ENCODE measurements at regions not wholly inside any gene's neighbourhood (a gene's known extent, or its start where the extent isn't known, plus 50 kb on each side); places are given as distances from the start of the nearest gene placed in this dataset.
"Not testable (repeated sequence)": the region's sequence is repeated elsewhere in the genome, so short reads cannot be mapped to it uniquely, and the experiment has no call there.

GRCh38 chr7:17437586-17437985, 139.1 kb downstream of the AHR start:
- ChIA-PET RAD21 (ENCODE audit: low non-redundant PET in 1 of 2, low total read pairs in 2 of 2, uncharacterized antibody in 2 of 2, unreplicated experiment in 2 of 2) (no interaction called here), CTCF (no interaction called here), POLR2A (no interaction called here)
- ATAC-seq (no peak), DNase-seq (ENCODE audit: low read depth, low spot score) (no peak)
- intact Hi-C loops (cut with micrococcal nuclease), result no loop called here
- Histone ChIP-seq H3K4me3 (replicated peaks in 1 of 2; ENCODE audit: low read depth in 1 of 2, low read length in 2 of 2) (no peak overlapping the region), H3K79me2 (ENCODE audit: insufficient read depth, low read length) (no peaks in the 10 kb centered on the region), H3K9me2 (ENCODE audit: insufficient read depth) (0 out of 2 replicates have a peak, but pooled peaks cover 4% of the 10 kb centered on the region), H3K36me3 (ENCODE audit: control insufficient read depth in 1 of 2, insufficient read depth in 2 of 2, low read length in 2 of 2) (no peaks in the 10 kb centered on the region), H3K4me1 (ENCODE audit: control insufficient read depth in 1 of 2, insufficient read depth in 2 of 2, low read length in 2 of 2) (no peaks in the 10 kb centered on the region), H4K20me1 (ENCODE audit: insufficient read depth) (no peaks in the 10 kb centered on the region), H3K27ac (ENCODE audit: low read depth, low read length) (no peak overlapping the region), H3K9me3 (ENCODE audit: control insufficient read depth in 1 of 2, insufficient read depth in 1 of 2, low read depth in 1 of 2, low read length in 2 of 2) (no peaks in the 10 kb centered on the region), H3K4me2 (ENCODE audit: low read length) (no peak overlapping the region), H2AFZ (ENCODE audit: low read depth, low read length, poor library complexity, severe bottlenecking) (no peak overlapping the region), H3K27me3 (ENCODE audit: insufficient read depth, low read length) (no peaks in the 10 kb centered on the region), H3K9ac (ENCODE audit: low read length) (no peak overlapping the region)
- TF ChIP-seq SP1 (IDR thresholded peaks at IDR 0.05; ENCODE audit: low read depth) (no peak), EGR1 (IDR thresholded peaks at IDR 0.05; ENCODE audit: low read depth) (no peak), CBX3 (IDR thresholded peaks at IDR 0.05; ENCODE audit: low read depth) (no peak), RAD21 (IDR thresholded peaks at IDR 0.05; ENCODE audit: low read depth) (no peak), ZBTB33 (IDR thresholded peaks at IDR 0.05; ENCODE audit: extremely low read depth, insufficient replicate concordance, low read length) (no peak), ZNF274 (IDR thresholded peaks at IDR 0.05; ENCODE audit: low read depth, low read length) (no peak), CEBPB (IDR thresholded peaks at IDR 0.05; ENCODE audit: low read depth) (no peak), EZH2 (IDR thresholded peaks at IDR 0.05) (no peak), POLR2AphosphoS5 (IDR thresholded peaks at IDR 0.05; ENCODE audit: low read depth, low read length) (no peak), TCF7L2 (IDR thresholded peaks at IDR 0.05; ENCODE audit: borderline replicate concordance, extremely low read depth, insufficient read depth, insufficient read length) (no peak)
- no TSS peak for BruUV-seq (replicated peaks)

- intact Hi-C loops (cut with micrococcal nuclease); H3K36me3 ChIP-seq (ENCODE audit: control insufficient read depth in 1 of 2, insufficient read depth in 2 of 2, low read length in 2 of 2); RAD21 ChIA-PET (ENCODE audit: low non-redundant PET in 1 of 2, low total read pairs in 2 of 2, uncharacterized antibody in 2 of 2, unreplicated experiment in 2 of 2); BruUV-seq (replicated peaks); ATAC-seq; H3K4me2 ChIP-seq (ENCODE audit: low read length); H3K9me3 ChIP-seq (ENCODE audit: control insufficient read depth in 1 of 2, insufficient read depth in 1 of 2, low read depth in 1 of 2, low read length in 2 of 2); H3K79me2 ChIP-seq (ENCODE audit: insufficient read depth, low read length); H3K27me3 ChIP-seq (ENCODE audit: insufficient read depth, low read length); H3K4me3 ChIP-seq (replicated peaks in 1 of 2; ENCODE audit: low read depth in 1 of 2, low read length in 2 of 2); H3K27ac ChIP-seq (ENCODE audit: low read depth, low read length); H4K20me1 ChIP-seq (ENCODE audit: insufficient read depth); CTCF ChIA-PET; H3K9ac ChIP-seq (ENCODE audit: low read length); DNase-seq (ENCODE audit: low read depth, low spot score); H3K9me2 ChIP-seq (ENCODE audit: insufficient read depth); H2AFZ ChIP-seq (ENCODE audit: low read depth, low read length, poor library complexity, severe bottlenecking); POLR2A ChIA-PET: not testable (repeated sequence)
- peaks cover 6 to 12% of the 10 kb centered on the region in 2 experiments; a peak in 3 of 4 replicates for H3K4me1 ChIP-seq (ENCODE audit: control insufficient read depth in 1 of 2, insufficient read depth in 2 of 2, low read length in 2 of 2)
Observed at GRCh38 chr7:17440025-17440784, 141.8 kb downstream of the AHR start.
